ENCODE measurements at regions not wholly inside any gene's neighbourhood (a gene's known extent, or its start where the extent isn't known, plus 50 kb on each side); places are given as distances from the start of the nearest gene placed in this dataset.

GRCh38 chr3:103047640-103048039 is 612.8 kb downstream of the ZPLD1 start:
- no peak for DNase-seq (ENCODE audit: low read depth in 4 of 4, low spot score in 3 of 4)

DNA sequence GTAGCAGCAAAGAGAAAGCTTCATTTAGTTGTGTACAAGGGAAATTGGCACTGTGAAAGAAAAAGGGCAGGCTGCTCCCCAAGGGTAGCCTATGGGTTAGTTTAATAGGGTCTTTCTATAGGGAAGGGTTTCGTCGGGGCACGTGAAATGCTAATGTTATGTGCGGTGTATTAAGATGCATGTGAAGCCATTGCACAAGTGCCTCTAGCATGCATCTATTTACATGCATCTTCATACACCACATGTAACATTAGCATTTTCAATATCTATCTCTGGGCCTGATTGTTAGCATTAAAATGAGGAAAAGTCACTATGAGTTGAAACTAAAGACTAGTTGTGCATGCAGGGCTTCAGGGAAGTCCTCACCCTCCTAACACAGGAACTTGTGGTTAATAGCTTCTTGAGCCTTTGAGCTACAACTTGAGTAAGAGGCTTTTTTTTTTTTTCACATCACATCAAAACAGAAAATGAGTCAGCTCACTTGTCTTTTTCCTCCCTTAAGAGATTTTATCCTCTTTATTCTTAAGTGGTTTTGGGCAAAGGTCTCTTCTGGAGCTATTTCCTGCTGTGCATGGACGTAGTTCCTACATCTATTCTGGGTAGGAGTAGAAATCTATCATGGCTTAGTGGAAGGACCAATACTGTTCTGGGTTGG is 613.4 kb downstream of the ZPLD1 start:
- DNase-seq (ENCODE audit: low read depth in 4 of 4, low spot score in 3 of 4): no peak

DNA sequence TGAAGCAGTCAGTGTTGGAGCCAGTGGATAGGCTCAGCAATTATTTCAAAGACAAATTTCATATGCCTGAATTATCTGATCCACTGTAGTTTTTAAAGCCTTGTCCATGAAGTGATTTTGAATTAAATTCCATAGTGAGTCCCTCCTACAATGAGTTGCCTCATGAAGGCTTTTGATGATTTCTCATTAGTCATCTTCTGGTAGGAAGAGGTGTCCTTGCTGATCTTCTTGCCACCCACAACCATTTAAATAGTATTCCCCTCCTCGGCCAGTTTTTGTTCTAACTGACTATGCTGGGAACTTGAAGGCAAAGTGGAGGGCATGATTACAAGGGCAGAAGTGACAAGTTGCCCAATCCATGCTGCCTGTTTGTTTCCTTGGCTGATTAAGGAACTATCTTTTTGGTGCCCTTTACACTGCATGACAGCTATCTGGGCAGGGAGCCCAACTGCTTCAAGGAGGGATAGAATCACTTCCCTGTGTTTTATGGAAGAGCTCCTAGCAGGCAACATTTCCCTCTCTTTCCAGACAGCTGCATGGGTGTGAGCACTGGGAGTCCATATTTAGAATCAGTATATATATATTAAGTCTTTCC is 617.5 kb downstream of the ZPLD1 start:
- no peak for DNase-seq (ENCODE audit: low read depth in 4 of 4, low spot score in 3 of 4)

- DNase-seq (ENCODE audit: low read depth in 4 of 4, low spot score in 3 of 4): no peak
These were observed 620.3 kb downstream of the ZPLD1 start for GRCh38 chr3:103055021-103055520.

DNA sequence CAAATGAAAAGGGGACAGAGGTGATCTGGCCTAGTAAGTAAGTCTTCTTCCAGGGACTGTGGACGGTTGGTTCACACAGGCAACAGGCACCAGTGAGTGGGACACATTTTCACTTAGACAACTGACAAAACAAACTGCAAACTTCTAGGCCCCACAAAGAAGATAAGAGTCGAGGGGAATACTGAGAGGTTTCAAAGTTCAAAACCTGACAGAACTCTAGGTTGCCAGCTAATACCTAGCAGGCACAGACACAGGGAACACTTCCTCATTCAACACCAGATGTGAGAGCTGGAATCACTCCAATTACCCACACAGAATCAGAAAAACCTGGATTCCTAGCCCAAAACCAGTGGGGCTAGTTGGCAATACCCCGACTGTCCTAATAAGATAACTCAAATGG is 621.7 kb downstream of the ZPLD1 start:
- no peak for DNase-seq (ENCODE audit: low read depth in 4 of 4, low spot score in 3 of 4)

- no peak for DNase-seq (ENCODE audit: low read depth in 4 of 4, low spot score in 3 of 4)
These were observed 622.2 kb downstream of the ZPLD1 start for GRCh38 chr3:103057003-103057402.

DNA sequence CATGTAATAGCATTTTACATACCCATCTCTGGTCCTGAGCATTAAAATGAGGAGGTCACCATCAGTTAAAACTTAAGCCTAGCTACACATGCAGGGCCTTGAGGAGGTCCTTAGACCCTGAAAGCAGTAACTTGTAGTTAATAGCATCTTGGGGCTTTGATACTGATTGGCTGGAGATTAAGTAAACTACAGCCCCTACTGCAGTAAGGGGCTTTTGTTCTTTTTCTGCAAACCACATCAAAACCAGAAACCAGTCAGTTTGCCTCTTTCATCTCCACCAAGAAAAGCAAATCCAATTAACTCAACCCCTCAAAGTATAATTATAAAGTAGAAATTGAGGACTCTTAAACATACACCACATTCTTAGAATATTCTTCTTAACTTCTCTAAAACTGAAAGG is 622.7 kb downstream of the ZPLD1 start:
- DNase-seq (ENCODE audit: low read depth in 4 of 4, low spot score in 3 of 4): no peak

DNA sequence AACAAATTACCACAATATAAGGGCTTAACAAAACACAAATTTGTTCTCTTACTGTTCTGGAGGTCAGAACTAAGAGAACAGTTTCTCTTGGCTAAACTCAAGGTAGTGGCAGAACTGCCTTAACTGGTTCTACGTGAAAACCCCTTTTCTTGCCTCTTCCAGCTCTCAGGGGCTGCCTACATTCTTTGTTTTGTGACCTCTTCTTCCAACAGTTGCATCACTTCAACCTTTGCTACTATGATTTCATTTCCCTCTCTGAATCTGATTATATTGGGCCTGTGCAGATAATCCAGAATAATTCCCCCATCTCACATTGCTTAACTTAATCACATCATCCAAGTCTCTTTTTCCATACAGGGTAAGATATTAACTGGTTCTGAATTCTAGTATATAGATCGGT is 624.6 kb downstream of the ZPLD1 start:
- no peak for DNase-seq (ENCODE audit: low read depth in 4 of 4, low spot score in 3 of 4)

- DNase-seq (ENCODE audit: low read depth in 4 of 4, low spot score in 3 of 4): no peak
These were observed 625.4 kb downstream of the ZPLD1 start for GRCh38 chr3:103060242-103060641.

DNA sequence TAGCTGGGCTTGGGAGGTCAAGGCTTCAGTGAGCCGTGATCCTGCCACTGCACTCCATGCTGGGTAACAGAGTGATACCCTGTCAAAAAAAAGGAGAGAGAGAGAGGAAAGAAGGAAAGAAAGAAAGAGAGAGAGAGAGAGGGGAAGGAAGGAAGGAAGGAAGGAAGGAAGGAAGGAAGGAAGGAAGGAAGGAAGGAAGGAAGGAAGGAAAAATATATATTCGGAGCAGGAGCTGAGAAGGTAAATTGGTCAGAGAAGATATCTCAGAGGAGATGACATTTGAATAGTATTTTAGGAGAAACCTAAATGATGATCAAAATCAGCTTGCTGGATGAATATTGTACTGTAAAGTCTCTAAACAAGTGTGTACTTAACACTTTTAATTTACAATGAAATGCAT is 633.1 kb downstream of the ZPLD1 start:
- no peak for DNase-seq (ENCODE audit: low read depth in 4 of 4, low spot score in 3 of 4)

- no peak for DNase-seq (ENCODE audit: low read depth in 4 of 4, low spot score in 3 of 4)
These were observed 640.5 kb downstream of the ZPLD1 start for GRCh38 chr3:103075282-103075681.

DNA sequence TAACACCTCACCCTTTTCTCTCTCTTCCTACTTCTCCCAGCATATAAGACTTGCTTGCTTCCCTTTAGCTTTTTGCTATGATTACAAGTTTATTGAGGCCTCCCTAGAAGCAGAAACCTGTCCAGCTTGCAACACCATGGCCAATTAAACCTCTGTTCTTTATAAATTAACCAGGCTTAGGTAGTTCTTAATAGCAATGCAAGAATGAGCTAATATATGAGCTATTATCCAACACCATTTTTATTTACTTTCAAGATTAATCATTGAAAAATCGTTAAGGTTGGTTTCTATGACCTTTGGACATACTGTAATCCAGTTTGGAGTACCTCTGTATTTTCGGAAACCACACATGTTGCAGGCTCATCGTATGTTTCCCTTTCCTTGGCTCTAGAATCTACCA is 643.1 kb downstream of the ZPLD1 start:
- DNase-seq (ENCODE audit: low read depth in 4 of 4, low spot score in 3 of 4): peak in 1 of 4 donors; percentile 2

DNA sequence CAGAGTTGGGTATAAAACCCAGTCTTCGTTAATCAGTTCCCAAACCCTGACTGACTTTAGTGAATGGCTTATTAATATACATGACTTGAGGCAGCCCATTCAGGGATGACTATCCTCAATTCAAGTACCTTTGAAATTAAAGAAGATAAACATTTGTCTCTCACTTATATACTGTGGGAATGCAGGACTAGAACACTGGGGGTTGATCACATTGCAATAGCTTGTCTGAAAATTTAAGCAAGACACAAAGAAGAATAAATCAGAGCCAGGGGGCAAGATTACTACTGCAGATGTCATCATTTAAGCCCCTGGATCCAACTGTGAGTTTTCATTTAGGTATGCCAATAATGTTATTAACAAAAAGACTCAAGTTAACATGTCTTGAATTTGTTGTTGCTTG is 647.7 kb downstream of the ZPLD1 start:
- no peak for DNase-seq (ENCODE audit: low read depth in 4 of 4, low spot score in 3 of 4)

DNA sequence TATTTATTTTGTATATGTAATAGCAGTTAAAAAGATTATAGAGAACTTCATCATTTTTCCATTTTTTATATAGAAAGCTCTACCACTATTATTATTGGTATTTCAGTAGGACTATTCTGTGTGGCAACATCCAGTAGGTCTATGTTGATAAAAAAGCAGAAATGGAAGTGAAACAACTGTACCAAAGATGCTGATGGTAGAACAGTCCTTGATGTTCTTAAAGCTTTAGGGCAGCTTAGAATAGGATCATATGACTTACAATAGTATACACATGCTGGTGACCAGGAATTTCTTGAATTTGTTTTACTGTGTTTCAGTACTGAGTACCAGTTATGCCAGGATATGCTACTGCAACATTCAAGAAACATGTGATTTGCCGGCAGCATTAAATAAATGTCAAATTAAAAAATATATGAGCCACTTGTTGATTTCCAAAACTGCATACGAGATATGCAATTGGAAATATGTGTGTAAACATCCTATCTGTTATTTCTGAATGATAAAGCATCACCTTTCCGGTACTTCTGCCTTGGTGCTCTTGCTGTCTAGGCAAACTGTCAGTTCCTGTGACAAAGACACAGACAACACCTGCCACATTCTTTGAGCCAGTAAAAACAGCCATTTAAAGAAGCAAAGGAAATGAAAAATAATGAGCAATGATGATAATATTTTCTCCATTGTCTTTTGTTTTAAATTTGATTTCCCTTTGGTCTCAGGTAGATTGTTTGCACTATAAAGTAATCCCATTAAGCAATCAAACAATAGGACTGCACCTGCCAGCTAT is 649.2 kb downstream of the ZPLD1 start:
- no peak for DNase-seq (ENCODE audit: low read depth in 4 of 4, low spot score in 3 of 4)

DNA sequence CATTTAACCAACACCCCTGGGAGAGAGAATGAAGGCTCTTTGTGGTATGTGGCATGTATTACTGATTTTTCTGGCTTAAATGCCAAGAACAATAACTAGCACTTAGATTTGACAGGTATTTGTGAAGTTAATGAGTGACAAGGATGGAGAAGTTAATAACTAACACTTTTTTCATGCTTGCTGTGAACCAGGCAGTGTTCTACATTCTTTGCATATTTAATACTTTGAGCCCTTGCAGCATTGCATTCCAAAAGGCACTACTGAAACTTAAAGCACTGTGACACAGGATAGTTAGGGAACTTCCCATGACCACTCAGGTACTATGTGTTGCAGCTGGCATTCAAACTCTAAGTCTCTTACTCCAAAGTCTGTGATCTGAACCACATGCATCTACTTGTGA is 650.6 kb downstream of the ZPLD1 start:
- DNase-seq (ENCODE audit: low read depth in 4 of 4, low spot score in 3 of 4): peak; percentile 20 to 61 (median 46)

DNA sequence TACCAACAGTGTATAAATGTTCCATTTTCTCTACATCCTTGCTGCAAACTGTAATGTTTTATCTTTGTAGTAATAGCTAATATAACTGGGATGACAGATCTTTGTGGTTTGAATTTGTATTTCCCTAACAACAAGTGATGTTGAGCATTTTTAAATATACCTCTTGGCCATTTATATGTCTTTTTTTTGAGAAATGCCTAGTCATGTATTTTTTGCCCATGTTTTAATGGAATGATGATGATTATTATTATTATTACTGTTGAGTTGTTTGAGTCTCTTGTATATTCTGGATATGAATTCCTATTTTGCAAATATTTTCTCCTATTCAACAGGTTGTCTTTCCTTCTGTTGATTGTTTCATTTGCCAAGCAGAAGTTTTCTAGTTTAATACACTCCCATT is 654.9 kb downstream of the ZPLD1 start:
- DNase-seq (ENCODE audit: low read depth in 4 of 4, low spot score in 3 of 4): no peak

DNA sequence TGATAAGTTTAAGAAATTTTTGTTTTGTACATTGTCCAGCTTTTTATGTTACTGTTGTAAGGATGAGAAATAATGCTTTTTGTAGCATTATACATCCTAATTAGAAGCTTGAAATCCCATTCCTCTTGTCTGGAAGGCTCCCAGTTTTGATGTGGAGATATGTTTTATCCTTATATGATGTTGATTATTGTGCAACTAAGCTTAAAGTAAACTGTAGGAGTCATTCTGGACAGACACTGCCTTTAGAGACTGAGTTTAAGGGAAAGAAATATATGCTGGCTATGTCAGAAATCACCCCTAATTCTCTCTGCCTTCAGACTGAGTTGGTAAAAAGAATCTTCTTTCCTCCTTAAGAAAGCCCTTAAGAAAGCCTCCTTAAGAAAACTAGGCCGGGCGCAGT is 670.4 kb downstream of the ZPLD1 start:
- DNase-seq (ENCODE audit: low read depth in 4 of 4, low spot score in 3 of 4): no peak

DNA sequence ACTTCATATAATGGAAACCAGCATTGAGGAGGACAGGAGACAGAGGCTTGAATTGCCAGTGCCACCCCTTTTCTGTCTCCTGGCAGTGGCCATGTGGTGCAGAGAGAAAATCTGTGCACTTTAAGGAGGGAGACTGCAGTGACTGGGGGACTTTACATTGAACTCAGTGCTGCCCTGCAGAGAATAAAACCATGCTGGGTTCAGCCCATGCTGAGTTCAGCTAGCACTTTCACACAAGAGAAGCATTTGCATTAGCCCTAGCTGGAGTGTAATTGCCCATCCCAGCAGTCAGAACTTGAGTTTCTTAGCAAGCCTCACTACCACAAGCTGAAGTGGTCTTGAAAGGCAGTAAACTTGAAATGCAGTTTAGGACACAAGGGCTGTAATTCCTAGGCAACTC is 677.5 kb downstream of the ZPLD1 start:
- no peak for DNase-seq (ENCODE audit: low read depth in 4 of 4, low spot score in 3 of 4)

GRCh38 chr3:103126115-103126514 is 691.3 kb downstream of the ZPLD1 start:
- no peak for DNase-seq (ENCODE audit: low read depth in 4 of 4, low spot score in 3 of 4)

DNA sequence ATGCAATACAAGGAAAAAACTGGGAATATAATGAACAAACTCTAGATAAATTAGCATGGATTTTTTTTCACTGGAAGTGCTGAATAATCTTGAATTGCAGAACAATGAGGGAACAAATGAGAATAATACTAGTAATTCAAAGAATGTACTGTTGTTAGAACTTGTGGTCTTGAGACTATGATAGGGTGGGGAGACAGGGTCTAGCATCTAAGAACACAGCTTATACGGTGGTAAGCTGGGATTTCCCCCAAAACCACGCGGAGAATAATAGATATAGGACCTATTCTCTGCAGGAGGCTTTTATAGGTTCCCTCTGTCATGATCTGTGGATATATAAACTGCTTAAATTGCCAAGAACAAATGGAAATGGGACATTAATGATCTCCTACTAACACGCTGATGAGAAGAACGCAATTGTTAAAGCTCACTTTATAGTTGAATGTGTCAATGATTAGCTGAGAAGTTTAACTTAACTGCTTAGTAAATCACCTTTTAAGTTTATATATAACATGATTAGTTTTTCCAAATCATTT is 692.3 kb downstream of the ZPLD1 start:
- DNase-seq (ENCODE audit: low read depth in 4 of 4, low spot score in 3 of 4): no peak

DNA sequence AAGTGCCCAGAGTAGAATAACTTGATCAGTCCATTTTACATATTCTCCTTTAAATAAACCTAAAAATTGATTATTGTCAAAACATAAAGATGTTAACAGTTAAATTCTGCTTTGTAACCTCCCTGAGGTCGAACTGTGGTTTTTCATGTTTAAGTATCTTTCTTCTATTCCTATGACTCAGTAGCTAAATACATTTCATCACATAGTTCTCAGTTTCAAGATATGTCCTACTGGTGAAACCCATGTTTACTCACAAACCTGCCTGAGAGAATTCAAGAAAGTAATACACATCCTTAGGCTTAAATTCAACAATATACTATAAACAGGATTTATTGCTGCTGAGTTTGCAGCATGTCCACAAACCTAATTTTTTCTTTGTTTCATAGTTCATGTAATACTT is 692.9 kb downstream of the ZPLD1 start:
- no peak for DNase-seq (ENCODE audit: low read depth in 4 of 4, low spot score in 3 of 4)

All from right renal pelvis (tissue), 4 donors.